ENCODE measurements at regions not wholly inside any gene's neighbourhood (a gene's known extent, or its start where the extent isn't known, plus 50 kb on each side); places are given as distances from the start of the nearest gene placed in this dataset.

- Histone ChIP-seq H2AFZ (ENCODE audit: low read length) (no peak overlapping the region), H3K4me1 (ENCODE audit: insufficient read depth, low read length) (no peaks in the 10 kb centered on the region), H3K36me3 (replicated peaks in 1 of 2; ENCODE audit: control insufficient read depth in 1 of 2, insufficient read depth in 2 of 2, low read length in 2 of 2) (no peaks in the 10 kb centered on the region), H3K4me3 (replicated peaks in 1 of 3; ENCODE audit: insufficient read depth in 1 of 3, low read depth in 2 of 3, low read length in 3 of 3) (no peak overlapping the region), H3K4me2 (ENCODE audit: low read depth, low read length) (no peak overlapping the region), H4K20me1 (ENCODE audit: insufficient read depth, low read length) (no peaks in the 10 kb centered on the region), H3K27ac (ENCODE audit: extremely low read length, insufficient read depth, low read length) (no peak overlapping the region), H3K27me3 (ENCODE audit: control insufficient read depth in 1 of 2, insufficient read depth in 2 of 2, low read length in 2 of 2) (no peaks in the 10 kb centered on the region), H3K79me2 (ENCODE audit: insufficient read depth, low read length) (no peaks in the 10 kb centered on the region), H3K9me3 (ENCODE audit: low read length) (peaks cover 31% of the 10 kb centered on the region; the same call in 1 of the 2 replicates), H3K9ac (ENCODE audit: insufficient read depth, low read depth, low read length) (no peak overlapping the region)
- no peak for DNase-seq (ENCODE audit: low spot score)
- intact Hi-C loops (cut with micrococcal nuclease; ENCODE audit: unreplicated experiment): no loop called here
- no TSS peak for BruUV-seq (replicated peaks)
- 3% methylated on average over 2 of the region's 4 CpGs for WGBS (ENCODE audit: low lambda C conversion rate)
- FAIRE-seq: no peak
- CTCF ChIA-PET (ENCODE audit: low intra/inter-chr PET ratio, low total read pairs): no interaction called here
- in situ Hi-C loops (cut with HindIII; ENCODE audit: extremely low pct_ligation_motif_present, low pct_unique_long_range_greater_than_20kb): no loop called here
- TF ChIP-seq ZNF160 (CRISPR knock-in tag; IDR thresholded peaks at IDR 0.05) (no peak), RAD21 (CRISPR knock-in tag; IDR thresholded peaks at IDR 0.05) (no peak), ZBTB1 (CRISPR knock-in tag; IDR thresholded peaks at IDR 0.05; ENCODE audit: borderline replicate concordance) (no peak), ZNF260 (CRISPR knock-in tag; IDR thresholded peaks at IDR 0.05; ENCODE audit: borderline replicate concordance, low read depth) (no peak), JARID2 (CRISPR knock-in tag; IDR thresholded peaks at IDR 0.05; ENCODE audit: insufficient replicate concordance) (no peak)
- TF ChIP-seq, protein P1, sequence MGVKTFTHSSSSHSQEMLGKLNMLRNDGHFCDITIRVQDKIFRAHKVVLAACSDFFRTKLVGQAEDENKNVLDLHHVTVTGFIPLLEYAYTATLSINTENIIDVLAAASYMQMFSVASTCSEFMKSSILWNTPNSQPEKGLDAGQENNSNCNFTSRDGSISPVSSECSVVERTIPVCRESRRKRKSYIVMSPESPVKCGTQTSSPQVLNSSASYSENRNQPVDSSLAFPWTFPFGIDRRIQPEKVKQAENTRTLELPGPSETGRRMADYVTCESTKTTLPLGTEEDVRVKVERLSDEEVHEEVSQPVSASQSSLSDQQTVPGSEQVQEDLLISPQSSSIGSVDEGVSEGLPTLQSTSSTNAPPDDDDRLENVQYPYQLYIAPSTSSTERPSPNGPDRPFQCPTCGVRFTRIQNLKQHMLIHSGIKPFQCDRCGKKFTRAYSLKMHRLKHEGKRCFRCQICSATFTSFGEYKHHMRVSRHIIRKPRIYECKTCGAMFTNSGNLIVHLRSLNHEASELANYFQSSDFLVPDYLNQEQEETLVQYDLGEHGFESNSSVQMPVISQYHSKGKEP (CRISPR knock-in tag; IDR thresholded peaks at IDR 0.05): no peak
- TF ChIP-seq, protein P2, sequence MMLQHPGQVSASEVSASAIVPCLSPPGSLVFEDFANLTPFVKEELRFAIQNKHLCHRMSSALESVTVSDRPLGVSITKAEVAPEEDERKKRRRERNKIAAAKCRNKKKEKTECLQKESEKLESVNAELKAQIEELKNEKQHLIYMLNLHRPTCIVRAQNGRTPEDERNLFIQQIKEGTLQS (CRISPR knock-in tag; IDR thresholded peaks at IDR 0.05): no peak
- ATAC-seq: no peak
- POLR2A ChIA-PET: no interaction called here
Observed at GRCh38 chrX:67317725-67318124, 226.1 kb upstream of the AR start.

DNA sequence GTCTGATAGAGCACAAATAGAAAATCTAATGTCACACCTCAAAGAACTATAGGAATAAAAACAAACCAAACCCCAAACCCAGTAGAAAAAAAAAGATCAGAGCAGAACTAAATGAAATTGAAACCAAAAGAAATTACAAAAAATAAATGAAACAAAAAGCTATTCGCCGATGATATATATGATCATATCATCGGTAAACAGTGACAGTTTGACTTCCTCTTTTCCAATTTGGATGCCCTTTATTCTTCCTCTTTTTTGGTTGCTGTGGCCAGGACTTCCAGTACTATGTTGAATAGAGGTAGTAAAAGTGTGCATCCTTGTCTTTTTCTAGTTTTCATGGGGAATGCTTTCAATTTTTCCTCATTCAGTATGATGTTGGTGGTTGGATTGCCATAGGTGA lies 215.3 kb upstream of the AR start:
- Histone ChIP-seq H3K79me2 (ENCODE audit: insufficient read depth, low read length) (no peaks in the 10 kb centered on the region), H3K4me2 (ENCODE audit: low read depth, low read length) (no peak overlapping the region), H3K27me3 (ENCODE audit: control insufficient read depth in 1 of 2, insufficient read depth in 2 of 2, low read length in 2 of 2) (no peaks in the 10 kb centered on the region), H3K27ac (ENCODE audit: extremely low read length, insufficient read depth, low read length) (no peak overlapping the region), H3K9ac (ENCODE audit: insufficient read depth, low read depth, low read length) (no peak overlapping the region), H3K9me3 (ENCODE audit: low read length) (peaks cover 30% of the 10 kb centered on the region), H2AFZ (ENCODE audit: low read length) (no peak overlapping the region), H3K4me1 (ENCODE audit: insufficient read depth, low read length) (no peaks in the 10 kb centered on the region), H3K36me3 (replicated peaks in 1 of 2; ENCODE audit: control insufficient read depth in 1 of 2, insufficient read depth in 2 of 2, low read length in 2 of 2) (no peaks in the 10 kb centered on the region), H3K4me3 (replicated peaks in 1 of 3; ENCODE audit: insufficient read depth in 1 of 3, low read depth in 2 of 3, low read length in 3 of 3) (no peak overlapping the region), H4K20me1 (ENCODE audit: insufficient read depth, low read length) (no peaks in the 10 kb centered on the region)
- DNase-seq (ENCODE audit: low spot score) (no peak), FAIRE-seq (no peak), ATAC-seq (no peak)
- intact Hi-C loops (cut with micrococcal nuclease; ENCODE audit: unreplicated experiment) (no loop called here), in situ Hi-C loops (cut with HindIII; ENCODE audit: extremely low pct_ligation_motif_present, low pct_unique_long_range_greater_than_20kb) (no loop called here)
- ChIA-PET CTCF (ENCODE audit: low intra/inter-chr PET ratio, low total read pairs) (no interaction called here), POLR2A (no interaction called here)
- no TSS peak for BruUV-seq (replicated peaks)
- 0% methylated on average over 3 of the region's 3 CpGs for WGBS (ENCODE audit: low lambda C conversion rate)
- TF ChIP-seq ZNF414 (CRISPR knock-in tag; IDR thresholded peaks at IDR 0.05): no peak
- TF ChIP-seq ZNF598 (CRISPR knock-in tag; IDR thresholded peaks at IDR 0.05; ENCODE audit: borderline replicate concordance): no peak
- no peak for TF ChIP-seq FOXJ3 (CRISPR knock-in tag; IDR thresholded peaks at IDR 0.05; ENCODE audit: borderline replicate concordance)
- TF ChIP-seq ZNF33B (CRISPR knock-in tag; IDR thresholded peaks at IDR 0.05): no peak
- TF ChIP-seq HDAC2 (CRISPR knock-in tag; IDR thresholded peaks at IDR 0.05): no peak
- TF ChIP-seq ZNF232 (CRISPR knock-in tag; IDR thresholded peaks at IDR 0.05; ENCODE audit: borderline replicate concordance): no peak
- no peak for TF ChIP-seq ZNF605 (CRISPR knock-in tag; IDR thresholded peaks at IDR 0.05)
- TF ChIP-seq ATF4 (CRISPR knock-in tag; IDR thresholded peaks at IDR 0.05): no peak
- TF ChIP-seq NFIB (CRISPR knock-in tag; IDR thresholded peaks at IDR 0.05; ENCODE audit: borderline replicate concordance): no peak
- TF ChIP-seq ZNF337 (CRISPR knock-in tag; IDR thresholded peaks at IDR 0.05; ENCODE audit: borderline replicate concordance, low read depth): no peak

Measured in HepG2 (cell line).